HUES48 (cell line): ENCODE measurements at regions not wholly inside any gene's neighbourhood (a gene's known extent, or its start where the extent isn't known, plus 50 kb on each side); places are given as distances from the start of the nearest gene placed in this dataset.
"Not testable (repeated sequence)": the region's sequence is repeated elsewhere in the genome, so short reads cannot be mapped to it uniquely, and the experiment has no call there.

Experiments used
- H3K27ac ChIP-seq: one replicate; pipeline ENCODE4 v1.7.0; 2013; ENCODE audit warnings: low read depth, low read length, inconsistent platforms
- H3K27me3 ChIP-seq: 2 replicates; pipeline ENCODE4 v1.6.1; 2013; ENCODE audit warnings: mild to moderate bottlenecking, low read length; ENCODE audit not compliant: control insufficient read depth, insufficient read depth
- H3K36me3 ChIP-seq: 2 replicates; pipeline ENCODE4 v1.6.1; 2013; ENCODE audit warnings: low read length; ENCODE audit not compliant: control insufficient read depth, insufficient read depth
- H3K4me1 ChIP-seq: 2 replicates; pipeline ENCODE4 v1.6.1; 2013; ENCODE audit warnings: mild to moderate bottlenecking, low read length; ENCODE audit not compliant: control insufficient read depth, insufficient read depth
- H3K4me3 ChIP-seq: 2 replicates; pipeline ENCODE4 v1.5.1; 2013; ENCODE audit warnings: mild to moderate bottlenecking, low read depth, low read length
- H3K9ac ChIP-seq: 2 replicates; pipeline ENCODE4 v1.6.1; 2013; ENCODE audit warnings: mild to moderate bottlenecking, low read depth, low read length, moderate library complexity
- H3K9me3 ChIP-seq: 2 replicates; pipeline ENCODE4 v1.6.1; 2013; ENCODE audit warnings: low read length; ENCODE audit not compliant: control insufficient read depth, insufficient read depth

DNA sequence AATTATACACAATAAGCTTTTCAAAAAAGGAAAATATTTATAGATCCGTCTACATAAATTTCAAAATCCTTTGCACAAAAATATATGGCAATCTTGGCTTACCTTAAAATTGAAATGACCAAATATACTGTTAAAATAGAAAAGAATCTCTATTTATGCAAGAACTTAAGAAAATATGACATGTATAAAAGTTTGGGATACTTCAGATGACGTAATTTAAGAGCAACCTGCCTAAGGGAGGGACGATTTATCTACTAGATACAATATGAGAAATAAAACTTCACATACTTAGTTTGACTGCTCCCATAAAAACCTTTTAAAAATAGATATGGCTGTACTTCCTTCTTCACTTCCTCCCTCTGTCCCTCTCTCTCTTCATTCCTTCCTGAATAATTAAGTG lies 587.3 kb upstream of the SPRY2 start:
- H3K36me3 ChIP-seq, result no peaks in the 10 kb centered on the region
- no peak overlapping the region for H3K27ac ChIP-seq
- no peaks in the 10 kb centered on the region for H3K9me3 ChIP-seq
- no peak overlapping the region for H3K9ac ChIP-seq
- no peaks in the 10 kb centered on the region for H3K27me3 ChIP-seq
- H3K4me1 ChIP-seq, result no peaks in the 10 kb centered on the region
- no peak overlapping the region for H3K4me3 ChIP-seq

DNA sequence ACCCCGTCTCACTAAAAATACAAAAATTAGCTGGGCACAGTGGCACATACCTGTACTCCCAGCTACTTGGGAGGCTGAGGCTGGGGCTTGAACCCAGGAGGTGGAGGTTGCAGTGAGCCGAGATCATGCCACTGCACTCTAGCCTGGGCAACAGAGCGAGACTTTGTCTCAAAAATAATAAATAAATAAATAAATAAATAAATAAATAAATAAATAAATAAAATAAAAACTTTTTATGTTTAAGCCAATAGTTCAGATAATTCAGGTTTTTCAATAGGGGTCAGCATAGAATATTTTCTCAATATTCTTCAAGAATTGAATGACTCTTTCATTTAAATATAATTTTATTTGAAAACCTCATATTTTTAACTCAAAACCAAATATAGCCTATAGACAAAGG lies 585.1 kb upstream of the SPRY2 start:
- not testable (repeated sequence) for H3K27ac ChIP-seq, H3K9ac ChIP-seq, H3K4me1 ChIP-seq, H3K9me3 ChIP-seq, H3K4me3 ChIP-seq, H3K27me3 ChIP-seq, H3K36me3 ChIP-seq

DNA sequence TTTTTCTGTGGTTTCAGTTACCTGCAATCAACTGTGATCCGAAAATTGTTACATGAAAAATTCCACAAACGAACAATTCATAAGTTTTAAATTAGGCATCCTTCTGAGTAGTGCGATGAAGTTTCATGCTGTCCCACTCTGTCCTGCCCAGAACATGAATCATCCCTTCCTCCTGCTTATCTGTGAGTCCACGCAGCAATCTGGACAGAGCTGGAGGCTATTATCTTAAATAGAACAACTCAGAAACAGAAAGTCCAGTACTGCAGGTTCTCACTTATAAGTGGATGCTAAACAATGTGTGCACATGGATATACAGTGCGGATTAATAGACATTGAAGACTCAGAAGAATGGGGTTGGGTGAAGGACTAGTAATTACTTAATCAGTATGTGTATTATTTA lies 583.7 kb upstream of the SPRY2 start:
- H3K9me3 ChIP-seq, result no peaks in the 10 kb centered on the region
- no peak overlapping the region for H3K9ac ChIP-seq
- no peaks in the 10 kb centered on the region for H3K27me3 ChIP-seq
- no peaks in the 10 kb centered on the region for H3K36me3 ChIP-seq
- H3K27ac ChIP-seq, result no peak overlapping the region
- H3K4me1 ChIP-seq, result no peaks in the 10 kb centered on the region
- H3K4me3 ChIP-seq, result no peak overlapping the region

DNA sequence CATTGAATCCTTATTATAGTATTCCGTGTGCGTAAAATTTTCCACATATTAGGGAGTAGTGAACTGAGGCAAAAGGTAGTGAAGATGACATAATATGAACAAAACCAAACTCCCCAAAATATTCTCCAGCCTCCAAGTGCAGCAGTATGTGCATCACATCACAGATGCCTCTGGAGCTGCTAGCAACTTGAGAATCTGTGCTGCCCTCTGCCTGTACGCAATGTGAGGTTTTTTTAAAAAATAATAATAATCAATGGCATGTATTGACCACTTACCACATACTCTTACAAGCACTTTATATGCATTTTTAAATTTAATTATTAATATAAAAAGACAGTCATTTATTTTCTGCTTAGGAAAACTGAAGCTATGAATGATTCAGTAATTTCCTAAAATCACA lies 583.0 kb upstream of the SPRY2 start:
- Histone ChIP-seq H3K36me3 (no peaks in the 10 kb centered on the region), H3K27ac (no peak overlapping the region), H3K9ac (no peak overlapping the region), H3K4me3 (no peak overlapping the region), H3K27me3 (no peaks in the 10 kb centered on the region), H3K9me3 (no peaks in the 10 kb centered on the region), H3K4me1 (no peaks in the 10 kb centered on the region)

DNA sequence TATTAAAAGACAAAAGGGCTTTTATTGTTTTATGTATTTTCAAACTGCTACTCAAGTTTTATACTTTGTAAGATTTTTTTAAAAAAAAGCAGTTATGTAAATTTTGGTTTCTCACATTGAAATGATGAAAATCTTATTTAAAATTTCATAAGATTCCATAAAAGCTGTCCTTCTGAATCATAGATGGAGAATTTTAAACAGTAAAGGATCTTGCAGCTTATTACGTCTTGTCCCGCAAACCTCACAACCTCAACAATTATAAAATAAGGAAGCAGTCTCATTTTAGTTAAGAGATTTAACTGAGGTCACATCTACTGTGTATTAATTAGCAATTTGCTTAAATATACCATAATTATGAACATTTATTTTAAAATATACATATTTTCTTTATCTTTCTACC lies 581.0 kb upstream of the SPRY2 start:
- no peaks in the 10 kb centered on the region for H3K36me3 ChIP-seq
- no peaks in the 10 kb centered on the region for H3K27me3 ChIP-seq
- no peak overlapping the region for H3K9ac ChIP-seq
- no peak overlapping the region for H3K4me3 ChIP-seq
- H3K4me1 ChIP-seq, result no peaks in the 10 kb centered on the region
- no peak overlapping the region for H3K27ac ChIP-seq
- no peaks in the 10 kb centered on the region; the same call in 1 of the 2 replicates for H3K9me3 ChIP-seq

DNA sequence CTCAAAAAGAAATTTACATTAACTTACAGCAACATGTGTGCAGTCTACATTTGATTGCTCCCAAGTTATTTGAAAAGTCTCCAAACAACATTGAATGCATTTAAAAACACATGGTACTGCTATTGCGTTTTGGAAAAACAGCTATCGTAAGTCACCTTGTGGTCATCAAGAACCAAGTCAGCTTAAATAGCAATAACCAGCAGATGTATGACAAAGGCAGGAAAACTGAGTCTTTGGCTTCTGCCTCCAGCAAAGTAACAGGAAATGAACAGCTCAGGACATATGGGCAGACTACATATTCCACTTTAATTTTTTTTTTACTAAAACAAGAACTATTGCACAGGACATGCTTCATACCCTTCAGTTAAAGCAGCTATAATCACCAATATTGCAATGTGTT lies 580.6 kb upstream of the SPRY2 start:
- no peaks in the 10 kb centered on the region for H3K36me3 ChIP-seq
- no peaks in the 10 kb centered on the region for H3K4me1 ChIP-seq
- H3K4me3 ChIP-seq, result no peak overlapping the region
- no peaks in the 10 kb centered on the region for H3K27me3 ChIP-seq
- no peaks in the 10 kb centered on the region; the same call in 1 of the 2 replicates for H3K9me3 ChIP-seq
- no peak overlapping the region for H3K27ac ChIP-seq
- no peak overlapping the region for H3K9ac ChIP-seq

DNA sequence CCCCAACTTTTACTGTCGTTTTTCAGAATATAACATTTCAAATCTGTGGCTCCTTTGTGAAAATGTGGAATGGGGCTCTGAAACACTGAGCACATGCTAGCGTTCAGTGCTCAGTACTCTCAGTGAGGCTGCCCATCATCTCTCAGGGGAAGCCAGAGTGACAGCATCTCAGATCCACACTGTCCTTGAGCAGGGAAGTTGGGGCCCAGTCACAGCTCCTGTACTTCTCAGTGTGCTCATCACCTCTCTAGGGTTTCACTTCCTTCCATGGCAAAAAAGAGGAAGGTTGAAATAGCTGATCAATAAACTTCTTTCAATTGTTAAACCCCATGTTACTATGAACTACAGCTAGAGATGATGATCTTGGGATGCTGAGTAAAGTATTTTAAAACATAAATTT lies 565.9 kb upstream of the SPRY2 start:
- no peaks in the 10 kb centered on the region for H3K36me3 ChIP-seq
- H3K27ac ChIP-seq, result no peak overlapping the region
- H3K4me3 ChIP-seq, result no peak overlapping the region
- no peaks in the 10 kb centered on the region for H3K9me3 ChIP-seq
- H3K4me1 ChIP-seq, result no peaks in the 10 kb centered on the region
- no peaks in the 10 kb centered on the region for H3K27me3 ChIP-seq
- no peak overlapping the region for H3K9ac ChIP-seq

DNA sequence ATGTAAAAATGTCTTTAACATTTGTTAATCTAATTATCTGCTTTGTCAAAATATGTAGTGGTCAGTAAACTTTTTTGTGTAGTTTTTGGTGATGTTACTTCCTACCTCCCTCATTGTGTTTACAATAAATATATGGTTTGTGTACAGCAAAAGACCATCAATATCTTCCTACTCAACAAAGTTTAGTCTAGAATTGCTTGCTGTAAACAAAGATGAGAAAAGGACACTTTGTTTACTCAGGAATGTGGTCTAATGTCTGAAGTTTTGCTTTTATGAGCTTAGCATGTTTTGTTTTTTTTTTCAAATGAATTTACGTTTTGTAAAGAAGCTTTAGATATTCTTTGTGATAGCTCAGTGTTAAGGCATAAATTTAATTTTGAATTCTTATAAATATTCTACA lies 563.5 kb upstream of the SPRY2 start:
- Histone ChIP-seq H3K9ac (no peak overlapping the region), H3K4me1 (no peaks in the 10 kb centered on the region), H3K4me3 (no peak overlapping the region), H3K27me3 (no peaks in the 10 kb centered on the region), H3K27ac (no peak overlapping the region), H3K36me3 (no peaks in the 10 kb centered on the region), H3K9me3 (no peaks in the 10 kb centered on the region)

DNA sequence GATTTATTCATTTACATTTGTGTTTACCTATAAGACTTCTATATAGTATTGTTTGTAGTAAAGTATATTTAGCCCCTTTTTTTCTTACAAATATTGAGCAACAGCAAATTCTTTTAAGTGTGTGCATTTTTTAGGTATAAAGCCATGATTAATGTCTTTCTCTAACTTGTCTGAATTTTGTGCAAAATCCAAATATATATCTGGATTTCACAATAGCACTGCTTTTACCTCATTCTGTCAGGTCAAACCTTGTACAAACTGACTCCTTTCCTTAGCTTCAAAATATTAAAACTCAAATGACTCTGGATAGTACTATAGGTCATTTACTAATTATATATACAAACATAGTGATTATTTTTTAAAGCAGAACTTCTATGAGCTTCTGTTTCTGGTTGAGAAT lies 563.0 kb upstream of the SPRY2 start:
- H3K4me1 ChIP-seq, result no peaks in the 10 kb centered on the region
- no peaks in the 10 kb centered on the region for H3K9me3 ChIP-seq
- H3K4me3 ChIP-seq, result no peak overlapping the region
- H3K27me3 ChIP-seq, result no peaks in the 10 kb centered on the region
- H3K27ac ChIP-seq, result no peak overlapping the region
- no peak overlapping the region for H3K9ac ChIP-seq
- no peaks in the 10 kb centered on the region for H3K36me3 ChIP-seq

DNA sequence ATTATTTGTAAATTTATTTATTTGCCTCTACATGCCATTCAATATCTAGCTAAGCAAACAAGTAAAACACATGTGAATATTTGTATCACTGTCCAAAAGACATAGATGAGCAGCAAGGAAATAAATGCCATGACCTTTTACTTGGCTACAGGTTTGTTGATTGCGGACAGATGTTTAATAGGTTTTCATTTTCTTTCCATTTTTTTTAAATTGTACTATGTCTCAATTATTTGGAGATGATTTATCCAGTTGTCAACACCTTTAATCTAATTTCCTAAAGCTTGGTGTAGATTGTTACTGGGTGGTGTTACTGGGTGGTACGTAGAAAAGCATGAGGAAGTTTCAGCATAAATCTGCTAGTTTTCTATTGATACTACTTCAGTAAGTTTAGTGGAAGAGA lies 560.6 kb upstream of the SPRY2 start:
- H3K4me1 ChIP-seq, result no peaks in the 10 kb centered on the region
- no peaks in the 10 kb centered on the region for H3K9me3 ChIP-seq
- no peaks in the 10 kb centered on the region for H3K27me3 ChIP-seq
- H3K27ac ChIP-seq, result no peak overlapping the region
- no peaks in the 10 kb centered on the region for H3K36me3 ChIP-seq
- no peak overlapping the region for H3K4me3 ChIP-seq
- H3K9ac ChIP-seq, result no peak overlapping the region

DNA sequence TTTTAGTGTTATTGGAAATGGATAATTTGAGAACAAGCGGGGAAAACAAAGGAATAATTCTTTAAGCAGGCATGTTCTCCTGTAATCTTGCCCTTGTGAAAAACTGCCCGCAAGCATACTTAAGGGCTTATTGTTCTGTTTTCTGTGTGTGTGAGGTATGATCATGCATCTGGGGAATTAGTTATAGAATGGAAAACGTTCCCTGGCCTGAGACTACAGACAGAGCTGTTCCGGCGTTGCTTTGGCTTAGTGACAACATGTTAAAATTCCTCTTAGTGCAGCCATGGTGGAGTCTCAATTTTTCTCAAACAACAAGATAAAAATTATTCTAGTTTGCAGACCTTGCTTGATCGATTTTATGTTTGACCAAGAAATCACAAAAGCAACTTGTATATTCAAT lies 560.2 kb upstream of the SPRY2 start:
- Histone ChIP-seq H3K9ac (no peak overlapping the region), H3K36me3 (no peaks in the 10 kb centered on the region), H3K4me1 (no peaks in the 10 kb centered on the region), H3K27me3 (no peaks in the 10 kb centered on the region), H3K27ac (no peak overlapping the region), H3K9me3 (no peaks in the 10 kb centered on the region), H3K4me3 (no peak overlapping the region)

DNA sequence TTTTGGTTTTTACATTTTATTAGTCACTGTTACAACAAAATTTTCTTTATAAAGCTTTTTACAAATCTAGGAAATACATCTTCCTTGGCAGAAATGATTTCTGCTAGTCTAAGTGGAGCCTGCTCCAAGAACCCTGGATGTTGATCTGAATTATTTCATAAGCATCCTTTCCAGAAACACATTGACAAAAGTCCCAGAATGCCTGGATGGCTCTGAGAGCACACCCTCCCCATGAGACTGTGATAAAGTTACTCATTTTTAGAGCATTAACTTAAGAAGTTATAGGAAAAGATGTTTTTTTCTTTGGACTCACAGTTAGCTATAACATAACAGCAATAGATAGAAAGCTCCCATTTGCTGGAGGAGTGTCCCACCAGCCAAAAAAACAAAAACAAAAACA lies 559.6 kb upstream of the SPRY2 start:
- no peaks in the 10 kb centered on the region for H3K4me1 ChIP-seq
- H3K27ac ChIP-seq, result no peak overlapping the region
- no peak overlapping the region for H3K9ac ChIP-seq
- H3K27me3 ChIP-seq, result no peaks in the 10 kb centered on the region
- H3K4me3 ChIP-seq, result no peak overlapping the region
- H3K36me3 ChIP-seq, result no peaks in the 10 kb centered on the region
- H3K9me3 ChIP-seq, result no peaks in the 10 kb centered on the region
